ENCODE measurements at regions not wholly inside any gene's neighbourhood (a gene's known extent, or its start where the extent isn't known, plus 50 kb on each side); places are given as distances from the start of the nearest gene placed in this dataset.
A peak's percentile ranks its signal among the peaks of the same experiment; 100 is the strongest.

GRCh38 chr9:91098203-91098850, 263.4 kb downstream of the AUH start:
- DNase-seq (ENCODE audit: low read depth in 2 of 2), result no peak

- no peak for DNase-seq (ENCODE audit: low read depth in 2 of 2)
These were observed 262.3 kb downstream of the AUH start for GRCh38 chr9:91099436-91099835.

GRCh38 chr9:91100878-91101450, 260.8 kb downstream of the AUH start:
- no peak for DNase-seq (ENCODE audit: low read depth in 2 of 2)

- peak; percentile 25 to 47 for DNase-seq (ENCODE audit: low read depth in 2 of 2)
These were observed 260.0 kb downstream of the AUH start for GRCh38 chr9:91101611-91102168.

DNA sequence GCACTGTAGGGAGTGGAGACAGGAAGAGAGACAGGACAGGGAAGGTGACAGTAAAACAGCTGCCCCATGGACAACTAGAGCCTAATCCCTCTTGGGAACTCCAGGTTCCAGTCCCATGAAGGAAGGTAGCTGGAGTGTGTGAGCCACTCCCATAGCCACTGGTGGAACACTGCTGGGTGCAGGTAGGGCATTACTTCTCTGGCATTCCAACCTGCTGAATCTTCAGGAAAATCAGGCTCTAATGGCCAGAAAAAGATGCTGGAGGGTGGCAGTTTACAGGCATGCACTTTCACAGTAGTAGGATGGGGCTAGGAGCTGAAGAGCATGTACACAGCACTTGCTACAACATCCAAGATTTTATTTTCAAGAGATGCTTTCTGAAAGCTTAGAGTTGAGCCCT, 259.4 kb downstream of the AUH start:
- no peak for DNase-seq (ENCODE audit: low read depth in 2 of 2)

- DNase-seq (ENCODE audit: low read depth in 2 of 2), result no peak
These were observed 257.8 kb downstream of the AUH start for GRCh38 chr9:91103931-91104330.

GRCh38 chr9:91106415-91107081, 255.2 kb downstream of the AUH start:
- DNase-seq (ENCODE audit: low read depth in 2 of 2), result no peak

- no peak for DNase-seq (ENCODE audit: low read depth in 2 of 2)
These were observed 250.5 kb downstream of the AUH start for GRCh38 chr9:91111226-91111625.

GRCh38 chr9:91111876-91112275, 249.8 kb downstream of the AUH start:
- DNase-seq (ENCODE audit: low read depth in 2 of 2), result no peak

DNA sequence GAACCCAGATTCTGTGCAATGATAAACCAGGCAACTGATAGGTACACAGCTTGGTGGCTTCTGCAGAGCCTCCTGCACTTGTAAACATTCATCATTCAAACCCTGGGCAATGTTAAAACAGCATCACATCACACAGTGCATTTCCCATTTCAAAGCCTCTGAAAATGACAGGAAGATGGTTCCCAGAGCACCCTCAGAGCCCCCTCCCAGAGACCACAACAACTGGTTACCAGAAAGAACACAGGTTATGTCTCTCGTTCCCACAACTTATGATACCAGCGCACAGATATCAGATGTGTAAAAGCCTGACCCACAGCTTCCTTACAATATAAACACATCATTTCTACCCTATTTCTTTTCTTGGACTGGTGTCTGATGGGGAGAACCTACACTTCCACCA, 248.7 kb downstream of the AUH start:
- DNase-seq (ENCODE audit: low read depth in 2 of 2), result no peak

DNA sequence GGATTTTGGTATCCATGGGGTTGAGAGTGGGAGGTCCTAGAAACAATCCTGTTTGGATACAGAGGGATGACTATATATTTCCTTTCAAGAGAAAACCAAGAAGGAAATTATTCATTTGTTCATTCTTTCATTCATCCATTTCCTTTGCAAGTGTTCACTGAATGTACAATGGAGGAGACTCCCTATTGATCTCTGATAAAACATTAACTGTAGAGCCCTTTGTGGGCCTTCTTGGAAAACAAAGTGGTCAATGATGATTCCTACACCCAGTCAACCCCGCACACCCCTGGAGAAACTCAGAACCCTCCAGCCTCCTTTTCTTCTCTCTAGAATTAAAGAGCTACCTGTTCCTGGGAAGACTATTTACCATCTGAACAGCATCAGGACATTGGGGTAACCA, 247.3 kb downstream of the AUH start:
- no peak for DNase-seq (ENCODE audit: low read depth in 2 of 2)

DNA sequence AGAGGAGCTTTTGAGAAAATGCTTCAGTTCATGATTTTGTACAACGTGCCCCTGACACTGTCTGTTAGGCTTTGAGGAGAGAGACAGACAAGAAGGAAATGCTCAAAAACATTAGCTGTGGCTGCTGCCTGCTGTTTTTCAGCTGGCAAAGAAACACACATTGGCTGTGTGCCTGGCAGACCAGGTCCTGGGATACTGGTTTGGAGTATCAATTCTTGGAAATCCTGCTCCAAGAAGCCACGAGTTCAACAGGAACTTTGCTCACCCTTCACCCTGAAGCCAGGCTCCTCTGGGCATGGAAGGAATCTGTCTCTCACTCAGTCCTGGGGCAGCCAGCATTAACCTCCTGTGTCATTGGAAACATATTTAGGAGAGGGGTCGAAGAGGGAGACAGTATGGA, 245.5 kb downstream of the AUH start:
- DNase-seq (ENCODE audit: low read depth in 2 of 2), result no peak

- DNase-seq (ENCODE audit: low read depth in 2 of 2), result no peak
These were observed 245.0 kb downstream of the AUH start for GRCh38 chr9:91116711-91117110.

DNA sequence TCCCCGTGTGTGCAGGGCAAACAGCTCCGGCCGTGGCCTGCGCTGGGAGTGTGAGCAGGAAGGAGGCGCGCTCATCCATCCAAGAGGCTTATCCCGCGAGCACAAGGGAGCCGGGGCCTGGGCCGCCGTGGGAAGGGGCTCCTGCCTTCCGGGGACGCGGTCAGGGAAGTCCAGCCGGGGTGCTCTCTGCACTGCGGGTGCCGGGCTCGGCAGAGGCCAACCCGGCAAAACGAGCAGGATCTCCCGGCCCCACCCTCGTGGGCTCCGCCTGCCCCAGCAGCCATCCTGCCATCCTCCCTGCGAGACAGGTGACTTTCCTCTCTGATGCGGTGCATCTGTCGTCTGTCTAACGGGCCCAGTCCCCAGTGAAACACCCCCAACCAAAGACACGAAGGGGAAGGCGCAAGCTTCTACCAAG, 244.2 kb downstream of the AUH start:
- DNase-seq (ENCODE audit: low read depth in 2 of 2), result no peak

- no peak for DNase-seq (ENCODE audit: low read depth in 2 of 2)
These were observed 243.6 kb downstream of the AUH start for GRCh38 chr9:91117959-91118703.

DNA sequence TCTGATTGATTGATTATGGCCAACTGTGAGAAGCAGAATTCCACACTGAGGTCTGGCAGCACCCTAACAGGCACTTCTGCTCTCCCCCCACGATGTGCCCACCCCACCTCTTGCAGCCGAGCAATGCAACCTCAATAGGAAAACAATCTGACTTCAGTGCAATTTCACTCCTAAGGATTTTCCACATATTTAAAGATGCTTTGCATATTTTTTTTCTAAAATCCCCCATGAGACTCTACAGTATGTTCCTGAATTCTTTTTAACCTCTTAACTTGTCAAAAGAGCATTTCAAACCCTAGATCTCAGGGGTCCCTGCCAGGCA, 243.1 kb downstream of the AUH start:
- DNase-seq (ENCODE audit: low read depth in 2 of 2), result no peak

GRCh38 chr9:91119142-91119541, 242.6 kb downstream of the AUH start:
- DNase-seq (ENCODE audit: low read depth in 2 of 2), result no peak

DNA sequence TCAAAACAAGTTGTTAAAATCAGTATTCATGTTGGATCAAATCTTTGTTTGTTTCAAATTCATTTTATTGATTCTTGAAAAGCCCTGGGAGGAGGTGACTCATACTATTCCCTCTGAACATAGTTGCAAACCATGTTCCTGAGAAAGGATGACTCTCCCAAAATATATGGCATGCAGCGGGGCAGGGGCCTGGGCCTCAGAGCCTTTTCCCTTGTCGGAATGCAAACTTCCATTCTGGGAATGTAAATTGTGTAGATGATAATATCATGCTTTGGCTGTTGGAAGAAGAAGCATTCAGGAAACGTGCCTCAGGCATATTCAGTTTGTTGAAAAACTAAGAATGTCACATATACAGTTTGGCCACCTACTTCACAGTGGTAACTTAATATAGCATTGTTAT, 242.0 kb downstream of the AUH start:
- no peak for DNase-seq (ENCODE audit: low read depth in 2 of 2)

- DNase-seq (ENCODE audit: low read depth in 2 of 2), result no peak
These were observed 241.5 kb downstream of the AUH start for GRCh38 chr9:91120200-91120599.

DNA sequence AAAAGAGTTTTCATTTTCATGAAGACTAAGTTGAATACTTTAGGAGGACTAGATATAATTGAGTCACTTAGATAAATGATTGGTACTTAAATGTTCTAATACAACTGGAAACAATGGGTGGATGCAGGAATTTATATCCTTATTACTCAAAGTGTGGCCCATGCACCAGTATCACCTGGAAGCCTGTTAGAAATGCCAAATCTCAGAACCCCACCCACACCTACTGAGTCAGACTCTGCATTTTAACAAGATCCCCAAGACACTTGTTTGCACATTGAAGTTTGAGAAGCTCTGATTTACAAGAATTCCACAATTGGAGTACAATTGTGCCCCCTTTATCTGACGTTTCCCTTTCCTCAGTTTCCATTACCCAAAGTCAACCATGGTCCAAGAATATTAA, 239.0 kb downstream of the AUH start:
- DNase-seq (ENCODE audit: low read depth in 2 of 2), result no peak

- no peak for DNase-seq (ENCODE audit: low read depth in 2 of 2)
These were observed 234.8 kb downstream of the AUH start for GRCh38 chr9:91126761-91127445.

- no peak for DNase-seq (ENCODE audit: low read depth in 2 of 2)
These were observed 234.1 kb downstream of the AUH start for GRCh38 chr9:91127653-91128052.

Data from stimulated activated CD4-positive, alpha-beta T cell treated with anti-CD3 and anti-CD28 coated beads, Interleukin-1b, Interleukin-23, amount 100 ng/mL, for 4 hours (primary cell).